NCI-H82 treated with DMSO at 0.1 percent for 48 hours (cell line): ENCODE measurements at regions not wholly inside any gene's neighbourhood (a gene's known extent, or its start where the extent isn't known, plus 50 kb on each side); places are given as distances from the start of the nearest gene placed in this dataset.

Experiments
- DNase-seq: peaks from one replicate; lab custom pipeline; 2025; ENCODE audit not compliant: unreplicated experiment; lab: John Stamatoyannopoulos, UW

DNA sequence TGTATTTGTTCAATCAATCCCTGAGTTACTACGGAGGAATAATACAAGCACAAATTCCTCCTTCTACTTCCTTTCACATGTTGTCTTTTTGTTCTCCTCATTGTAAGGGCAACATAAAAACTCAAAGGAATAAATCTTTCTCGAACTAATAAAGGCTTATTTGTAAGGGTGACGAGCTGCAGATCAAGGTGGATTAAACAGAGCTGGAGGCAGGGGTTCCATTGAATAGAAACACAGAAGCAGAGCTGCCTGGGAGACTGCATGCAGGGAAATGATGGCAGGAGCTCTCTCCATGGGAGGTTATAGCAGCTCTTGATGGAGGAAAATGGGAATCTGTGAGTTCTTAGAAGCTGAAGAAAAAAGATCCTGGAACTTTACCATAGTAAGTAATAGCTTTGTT, 160.2 kb downstream of the CYYR1 start:
- DNase-seq: no peak

DNA sequence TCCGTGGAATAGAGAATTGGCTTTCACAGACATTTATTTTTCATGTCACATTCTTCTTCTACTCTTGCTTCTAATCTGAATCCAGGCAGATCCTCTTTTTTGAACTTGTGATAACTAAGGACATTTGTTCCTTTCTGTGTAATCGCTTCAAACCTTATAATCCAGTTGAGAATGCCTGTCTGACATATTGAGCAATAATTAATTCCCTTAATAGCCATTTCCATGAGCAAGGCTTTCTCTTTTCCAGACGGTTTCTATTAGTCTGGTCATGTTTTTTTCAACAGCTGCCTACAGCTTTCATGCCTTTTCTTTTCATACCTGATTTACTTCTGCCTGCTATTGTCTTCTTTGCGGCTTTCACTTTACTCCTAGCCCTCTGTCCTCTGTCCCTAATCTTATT, 163.4 kb downstream of the CYYR1 start:
- peak; percentile 44 for DNase-seq

- DNase-seq: no peak
Measured at GRCh38 chr21:26408511-26408910, 164.6 kb downstream of the CYYR1 start.

- no peak for DNase-seq
Measured at GRCh38 chr21:26406526-26406925, 166.6 kb downstream of the CYYR1 start.

- no peak for DNase-seq
Measured at GRCh38 chr21:26405735-26406361, 167.2 kb downstream of the CYYR1 start.

DNA sequence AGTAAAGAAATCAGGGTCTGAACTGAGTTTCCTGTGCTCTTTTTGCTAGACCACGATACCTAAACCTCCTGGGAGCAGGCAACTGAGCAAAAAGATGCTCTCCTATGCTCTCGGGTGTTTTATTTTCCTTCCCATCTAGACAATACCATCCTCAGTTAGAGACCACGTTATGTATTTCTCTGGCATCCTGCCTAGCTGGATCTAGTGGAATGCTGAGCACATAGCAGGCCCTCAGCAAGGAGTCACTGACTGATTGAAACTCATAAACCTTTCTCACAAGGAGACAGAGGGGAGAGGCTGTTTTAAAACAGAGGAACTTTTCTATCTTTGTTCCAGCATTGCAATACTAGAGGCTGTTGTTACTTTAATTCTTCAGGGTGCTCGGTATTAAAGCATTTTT, 168.0 kb downstream of the CYYR1 start:
- DNase-seq: no peak

DNA sequence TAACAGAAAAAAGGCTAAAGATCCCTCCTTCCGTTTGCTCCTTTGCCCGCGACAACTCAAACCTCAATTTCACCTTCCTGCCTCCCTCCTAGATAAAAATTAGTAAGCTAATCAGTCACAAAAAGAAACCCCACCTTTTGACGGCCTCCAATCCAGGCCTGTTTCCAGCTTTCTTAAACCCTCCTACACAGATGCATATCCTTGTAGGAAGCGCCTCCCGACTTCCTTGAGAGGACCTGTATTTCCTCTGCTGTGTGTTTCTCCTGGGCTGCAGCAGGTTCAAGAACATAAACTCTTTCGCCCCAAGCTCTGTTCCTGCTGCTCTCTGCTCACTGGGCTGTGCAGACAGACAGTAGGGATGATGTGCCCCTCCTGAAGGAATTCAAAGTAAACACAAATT, 168.8 kb downstream of the CYYR1 start:
- no peak for DNase-seq

GRCh38 chr21:26403321-26403720, 169.8 kb downstream of the CYYR1 start:
- no peak for DNase-seq

GRCh38 chr21:26397545-26397944, 175.5 kb downstream of the CYYR1 start:
- DNase-seq: no peak

GRCh38 chr21:26394341-26394740, 178.7 kb downstream of the CYYR1 start:
- no peak for DNase-seq

GRCh38 chr21:26391166-26391565, 181.9 kb downstream of the CYYR1 start:
- DNase-seq: no peak

DNA sequence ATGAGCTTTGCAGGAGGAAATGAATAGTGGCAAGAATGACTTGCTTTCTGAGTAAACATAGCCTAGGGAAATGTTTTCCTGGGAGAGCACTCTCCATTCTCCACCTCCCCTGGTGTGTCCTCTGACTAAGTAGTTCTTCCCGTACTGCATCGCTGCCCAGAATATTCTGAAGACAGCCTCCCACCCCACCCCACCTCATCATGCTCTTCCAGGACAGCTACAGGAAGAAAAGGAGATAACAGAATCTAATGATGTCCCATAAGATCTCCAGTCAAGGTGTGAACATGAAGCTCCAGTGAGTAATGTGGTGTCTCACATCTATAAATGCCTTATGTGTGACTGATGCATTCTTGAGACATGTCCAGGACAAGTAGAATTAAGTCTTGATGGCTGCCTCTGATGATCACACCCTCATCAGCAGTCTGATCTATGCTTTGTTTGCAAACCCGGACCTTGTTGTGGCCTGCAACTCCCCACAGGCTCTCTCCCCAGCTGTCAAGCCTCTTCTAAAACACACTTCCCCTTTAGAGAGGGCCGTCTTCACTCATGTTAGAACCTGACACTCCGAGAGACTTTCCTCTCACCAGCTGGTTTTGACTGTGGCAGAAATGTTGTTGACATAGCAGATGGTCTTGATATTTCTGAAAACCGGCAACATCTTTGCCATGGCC, 183.0 kb downstream of the CYYR1 start:
- no peak for DNase-seq

DNA sequence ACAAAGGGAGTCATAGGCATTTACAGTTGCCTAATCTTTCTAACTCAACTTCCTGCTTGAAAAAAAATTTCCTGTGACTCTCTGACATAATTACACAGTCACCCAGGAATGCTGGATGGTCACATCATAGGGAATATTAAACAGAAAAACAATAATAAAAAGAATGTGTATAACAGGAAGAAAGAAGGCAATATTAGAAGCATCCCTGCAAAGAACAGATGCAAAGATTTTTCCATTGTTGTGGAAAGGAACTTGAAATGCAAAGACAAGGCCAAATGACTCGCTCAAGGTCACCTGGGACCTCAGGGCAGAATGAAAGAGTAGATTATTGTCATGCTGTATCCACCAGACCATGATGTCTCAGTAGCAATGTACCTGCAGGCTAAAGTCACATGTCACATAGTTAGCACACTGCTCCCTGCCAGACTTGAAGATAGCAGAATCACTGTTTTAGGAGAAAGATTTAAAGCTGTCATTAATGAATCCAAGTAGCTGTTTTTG, 184.3 kb downstream of the CYYR1 start:
- no peak for DNase-seq

- no peak for DNase-seq
Measured at GRCh38 chr21:26385721-26386120, 187.4 kb downstream of the CYYR1 start.

GRCh38 chr21:26379561-26379960, 193.5 kb downstream of the CYYR1 start:
- no peak for DNase-seq

- DNase-seq: no peak
Measured at GRCh38 chr21:26377111-26377694, 195.9 kb downstream of the CYYR1 start.

- no peak for DNase-seq
Measured at GRCh38 chr21:26374817-26375216, 198.3 kb downstream of the CYYR1 start.

DNA sequence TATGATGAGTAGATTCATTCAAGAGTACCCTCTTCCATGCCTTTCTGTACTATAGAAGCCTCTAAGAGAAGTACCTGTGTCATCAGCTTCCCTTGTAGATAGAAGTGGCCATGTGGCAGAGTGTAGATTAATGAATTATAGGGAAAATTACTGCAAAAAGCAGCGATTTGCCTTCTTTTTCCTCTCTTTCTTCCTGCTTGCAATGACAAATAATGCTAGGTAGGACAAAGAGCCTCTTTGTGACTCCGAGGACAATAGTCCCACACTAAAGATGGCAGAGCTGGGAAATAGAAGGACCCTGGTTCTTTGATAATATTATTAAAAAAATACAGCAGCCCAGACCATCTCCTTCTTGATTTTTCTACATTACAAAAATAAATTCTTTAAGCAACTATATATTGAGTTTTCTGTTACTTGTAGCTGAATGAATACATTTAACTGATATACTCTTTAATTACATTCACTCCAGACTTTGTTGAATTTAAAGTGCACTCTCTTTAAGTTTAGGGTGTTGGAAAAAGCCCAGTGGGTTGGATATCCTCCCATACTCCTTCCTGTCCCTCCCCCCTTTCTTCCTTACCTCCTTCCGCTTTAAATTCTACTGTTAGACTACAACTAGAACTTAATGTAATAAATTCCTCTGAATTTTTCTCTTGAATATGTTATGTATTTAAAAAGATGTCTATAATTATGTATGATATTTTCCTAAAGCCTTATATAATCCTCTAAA, 198.2 kb upstream of the APP start:
- no peak for DNase-seq

- DNase-seq: no peak
Measured at GRCh38 chr21:26366781-26367180, 196.2 kb upstream of the APP start.

GRCh38 chr21:26365849-26366248, 195.3 kb upstream of the APP start:
- DNase-seq: no peak

- DNase-seq: no peak
Measured at GRCh38 chr21:26351661-26352060, 181.1 kb upstream of the APP start.

DNA sequence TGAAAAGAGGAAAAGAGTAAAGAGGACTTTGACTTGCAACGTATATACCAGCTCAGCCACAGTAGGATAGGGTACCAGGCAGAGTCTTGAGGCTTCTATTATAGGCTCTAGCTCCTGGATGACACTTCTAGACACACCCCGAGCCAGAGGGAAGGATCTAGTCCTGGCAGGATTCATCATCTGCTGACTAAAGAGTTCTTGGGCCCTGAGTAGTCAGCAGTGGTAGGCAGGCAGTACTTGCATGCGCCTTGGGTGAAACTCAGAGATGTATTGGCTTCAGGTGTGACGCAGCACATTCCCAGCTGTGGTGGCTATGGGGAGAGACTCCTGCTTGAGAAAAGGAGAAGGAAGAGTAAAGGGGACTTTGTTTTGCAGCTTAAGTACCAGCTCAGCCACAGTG, 162.3 kb upstream of the APP start:
- DNase-seq: no peak
